Mesothelial cell of epicardium (in vitro differentiated cells): ENCODE measurements at regions not wholly inside any gene's neighbourhood (a gene's known extent, or its start where the extent isn't known, plus 50 kb on each side); places are given as distances from the start of the nearest gene placed in this dataset.
"Not testable (repeated sequence)": the region's sequence is repeated elsewhere in the genome, so short reads cannot be mapped to it uniquely, and the experiment has no call there.

ENCODE experiments used
- DNase-seq, 2 experiments: peaks; one replicate each; pipeline ENCODE4 v3.0.0; 2021; ENCODE audit warnings: low spot score in 2 of 2; ENCODE audit not compliant: unreplicated experiment in 2 of 2
- H3K27ac Mint-ChIP-seq: 2 replicates; pipeline ENCODE4 v1.8.0; 2021; ENCODE audit warnings: mixed read lengths
- H3K27me3 Mint-ChIP-seq: 2 replicates; pipeline ENCODE4 v1.8.0; 2021; ENCODE audit warnings: low read depth, mixed read lengths
- H3K36me3 Mint-ChIP-seq: 2 replicates; pipeline ENCODE4 v1.8.0; 2021; ENCODE audit warnings: mixed read lengths
- H3K4me1 Mint-ChIP-seq: 2 replicates; pipeline ENCODE4 v1.8.0; 2021; ENCODE audit warnings: mixed read lengths
- H3K4me3 Mint-ChIP-seq: 2 replicates; pipeline ENCODE4 v1.8.0; 2021; ENCODE audit warnings: mild to moderate bottlenecking, moderate library complexity, mixed read lengths
- H3K9me3 Mint-ChIP-seq: 2 replicates; pipeline ENCODE4 v1.8.0; 2021; ENCODE audit warnings: mixed read lengths

DNA sequence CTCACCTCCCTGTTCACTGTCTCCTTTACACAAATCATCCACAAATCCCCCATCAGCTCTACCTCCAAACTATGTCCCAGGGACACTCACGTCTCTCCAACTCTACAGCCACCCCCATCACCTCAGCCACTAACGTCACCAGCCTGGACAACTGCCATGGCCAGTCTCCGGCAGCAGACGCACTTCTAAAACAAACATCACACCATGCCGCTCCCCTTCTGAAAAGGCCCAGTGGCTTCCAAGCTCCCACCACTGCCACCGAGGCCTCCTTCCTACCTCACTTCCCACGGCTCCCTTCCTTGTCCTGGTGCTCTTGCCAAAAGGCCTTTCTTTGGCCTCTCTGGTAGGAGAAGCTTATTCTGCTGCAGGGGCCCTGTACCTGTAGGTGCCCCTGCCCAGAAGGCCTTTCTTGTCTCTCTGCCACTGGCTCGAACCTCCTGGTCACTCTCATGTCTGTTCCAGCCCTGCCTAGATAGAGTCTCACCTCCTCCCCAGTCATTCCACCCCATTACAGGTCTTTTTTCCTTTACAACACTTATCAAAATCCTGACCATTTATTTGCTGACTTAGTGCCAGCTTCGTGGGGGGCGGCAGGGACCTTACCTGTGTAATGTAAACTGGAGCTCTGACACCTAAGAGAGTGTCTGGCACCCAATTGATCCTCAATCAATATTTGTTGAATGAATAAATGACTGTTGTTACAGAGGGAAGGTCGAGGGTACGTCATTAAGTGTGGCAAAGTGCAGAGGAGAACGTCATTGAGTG lies 304.2 kb downstream of the GOLGA6L6 start:
- peaks cover 11% of the 10 kb centered on the region for H3K9me3 Mint-ChIP-seq
- H3K27ac Mint-ChIP-seq, H3K4me3 Mint-ChIP-seq, H3K36me3 Mint-ChIP-seq, H3K27me3 Mint-ChIP-seq, H3K4me1 Mint-ChIP-seq, DNase-seq: not testable (repeated sequence)

DNA sequence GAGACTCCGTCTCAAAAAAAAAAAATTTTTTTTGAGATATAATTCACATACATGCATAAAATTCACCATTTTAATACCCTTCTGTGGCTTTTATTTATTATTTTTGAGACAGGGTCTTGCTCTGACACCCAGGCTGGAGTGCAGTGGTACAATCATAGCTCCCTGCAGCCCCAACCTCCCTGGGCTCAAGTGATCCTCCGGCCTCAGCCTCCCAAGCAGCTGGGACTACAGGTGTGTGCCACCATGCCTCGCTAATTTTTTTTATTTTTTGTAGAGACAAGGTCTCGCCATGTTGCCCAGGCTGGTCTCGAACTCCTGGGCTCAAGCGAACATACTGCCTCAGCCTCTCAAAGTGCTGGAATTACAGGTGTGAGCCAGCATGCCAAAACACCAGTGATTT lies 305.9 kb downstream of the GOLGA6L6 start:
- H3K9me3 Mint-ChIP-seq, result peaks cover 11% of the 10 kb centered on the region
- H3K27ac Mint-ChIP-seq, H3K4me1 Mint-ChIP-seq, H3K27me3 Mint-ChIP-seq, H3K36me3 Mint-ChIP-seq, DNase-seq, H3K4me3 Mint-ChIP-seq: not testable (repeated sequence)

DNA sequence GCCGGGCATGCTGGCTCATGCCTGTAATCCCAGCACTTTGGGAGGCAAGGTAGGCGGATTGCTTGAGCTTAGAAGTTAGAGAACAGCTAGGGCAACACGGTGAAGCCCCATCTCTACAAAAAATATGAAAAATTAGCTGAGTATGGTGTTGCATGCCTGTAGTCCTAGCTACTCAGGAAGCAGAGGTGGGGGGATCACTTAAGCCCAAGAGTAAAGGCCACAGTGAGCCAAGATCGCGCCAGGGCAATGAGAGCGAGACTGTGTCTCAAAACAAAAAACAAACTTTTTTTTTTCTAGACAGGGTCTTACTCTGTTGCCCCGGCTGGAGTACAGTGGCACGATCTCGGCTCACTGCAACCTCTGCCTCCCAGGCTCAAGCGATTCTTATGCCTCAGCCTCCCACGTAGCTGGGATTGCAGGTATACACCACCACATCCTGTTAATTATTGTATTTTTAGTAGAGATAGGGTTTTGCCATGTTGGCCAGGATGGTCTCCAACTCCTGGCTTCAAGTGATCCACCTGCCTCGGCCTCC lies 307.5 kb downstream of the GOLGA6L6 start:
- H3K4me1 Mint-ChIP-seq, H3K4me3 Mint-ChIP-seq, DNase-seq, H3K27me3 Mint-ChIP-seq, H3K27ac Mint-ChIP-seq, H3K36me3 Mint-ChIP-seq: not testable (repeated sequence)
- H3K9me3 Mint-ChIP-seq, result peaks cover 20% of the 10 kb centered on the region

DNA sequence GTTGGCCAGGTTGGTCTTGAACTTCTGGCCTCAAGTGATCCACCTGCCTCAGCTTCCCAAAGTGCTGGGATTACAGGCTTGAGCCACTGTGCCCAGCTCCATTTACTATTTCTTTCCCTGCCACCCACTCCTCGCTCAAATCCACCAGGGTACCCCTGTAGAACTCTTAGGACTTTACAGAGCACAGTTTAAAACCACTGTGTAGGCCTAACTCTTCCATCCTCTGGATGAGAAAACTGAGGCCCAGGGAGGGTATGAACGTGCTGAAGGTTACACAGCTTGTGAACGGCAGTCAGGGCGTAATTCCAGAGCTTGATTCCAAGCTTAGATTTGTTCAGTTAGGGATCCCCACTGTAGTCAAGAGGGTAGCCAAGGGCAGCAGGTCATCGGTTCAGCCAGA lies 309.1 kb downstream of the GOLGA6L6 start:
- not testable (repeated sequence) for H3K4me1 Mint-ChIP-seq, H3K4me3 Mint-ChIP-seq, H3K36me3 Mint-ChIP-seq, DNase-seq, H3K27me3 Mint-ChIP-seq, H3K27ac Mint-ChIP-seq
- peaks cover 26% of the 10 kb centered on the region for H3K9me3 Mint-ChIP-seq

DNA sequence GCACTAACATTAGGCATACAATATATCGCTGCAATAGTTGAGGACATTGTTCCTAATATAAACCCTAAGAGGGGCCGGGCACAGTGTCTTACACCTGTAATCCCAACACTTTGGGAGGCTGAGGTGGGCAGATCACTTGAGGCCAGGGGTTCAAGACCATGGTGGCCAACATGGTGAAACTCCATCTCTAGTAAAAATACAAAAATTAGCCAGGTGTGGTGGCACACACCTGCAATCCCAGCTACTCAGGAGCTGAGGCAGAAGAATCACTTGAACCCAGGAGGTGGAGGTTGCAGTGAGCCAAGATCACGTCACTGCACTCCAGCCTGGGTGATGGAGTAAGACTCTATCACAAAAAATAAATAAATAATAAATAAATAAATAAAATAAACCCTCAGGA lies 310.9 kb downstream of the GOLGA6L6 start:
- not testable (repeated sequence) for H3K4me1 Mint-ChIP-seq, H3K27ac Mint-ChIP-seq, H3K36me3 Mint-ChIP-seq, DNase-seq, H3K4me3 Mint-ChIP-seq, H3K27me3 Mint-ChIP-seq
- H3K9me3 Mint-ChIP-seq, result peaks cover 26% of the 10 kb centered on the region

DNA sequence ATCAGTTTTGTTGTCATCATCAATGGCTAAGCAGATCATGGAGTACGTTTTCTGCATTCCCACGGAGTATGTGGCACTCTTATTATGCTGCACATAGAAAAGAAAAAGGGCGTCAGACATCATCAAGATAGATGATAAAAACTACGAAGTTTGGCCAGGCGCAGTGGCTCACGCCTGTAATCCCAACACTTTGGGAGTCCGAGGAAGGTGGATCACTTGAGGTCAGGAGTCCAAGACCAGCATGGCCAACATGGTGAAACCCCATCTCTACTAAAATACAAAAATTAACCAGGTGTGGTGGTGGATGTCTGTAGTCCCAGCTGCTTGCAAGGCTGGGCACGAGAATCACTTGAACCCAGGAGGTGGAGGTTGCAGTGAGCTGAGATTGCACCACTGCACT lies 312.8 kb downstream of the GOLGA6L6 start:
- not testable (repeated sequence) for H3K36me3 Mint-ChIP-seq, H3K27ac Mint-ChIP-seq, H3K4me3 Mint-ChIP-seq, H3K4me1 Mint-ChIP-seq, H3K27me3 Mint-ChIP-seq, DNase-seq
- peaks cover 19% of the 10 kb centered on the region for H3K9me3 Mint-ChIP-seq

DNA sequence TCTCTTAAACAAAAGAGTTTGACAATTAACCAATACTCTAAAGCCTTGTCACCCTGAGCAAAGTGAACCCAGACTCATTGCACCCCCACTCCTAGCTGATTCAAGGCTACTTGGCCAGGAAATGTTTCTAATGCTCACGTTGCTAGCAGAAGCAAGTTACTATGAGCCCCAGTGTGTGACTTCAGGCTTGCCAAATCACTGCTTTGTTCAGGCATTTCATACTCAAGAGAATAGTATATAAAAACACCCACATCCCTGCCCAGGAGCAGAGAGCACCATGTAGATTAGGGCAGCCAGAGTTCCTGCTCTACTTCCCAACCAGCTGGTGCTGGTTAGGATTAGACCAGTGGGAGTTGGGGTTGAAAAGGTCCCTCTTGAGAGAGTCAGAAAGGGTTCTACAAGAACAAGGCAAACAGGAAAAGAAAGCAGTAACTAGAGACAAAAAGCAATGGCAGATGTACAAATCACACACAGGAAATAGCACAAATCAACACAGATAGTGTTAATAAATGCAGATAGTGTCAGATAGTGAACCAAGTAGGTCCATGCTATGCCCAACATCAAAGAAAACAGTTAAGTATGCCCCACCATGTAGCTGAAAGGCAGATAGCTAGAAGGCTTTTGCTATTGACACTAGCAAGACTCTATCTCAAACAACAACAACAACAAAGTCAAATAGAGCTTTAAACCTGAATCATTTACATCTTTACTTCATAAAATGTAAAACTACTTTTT lies 314.3 kb downstream of the GOLGA6L6 start:
- not testable (repeated sequence) for H3K27me3 Mint-ChIP-seq, DNase-seq, H3K4me1 Mint-ChIP-seq, H3K4me3 Mint-ChIP-seq, H3K36me3 Mint-ChIP-seq, H3K27ac Mint-ChIP-seq
- peaks cover 16% of the 10 kb centered on the region for H3K9me3 Mint-ChIP-seq

DNA sequence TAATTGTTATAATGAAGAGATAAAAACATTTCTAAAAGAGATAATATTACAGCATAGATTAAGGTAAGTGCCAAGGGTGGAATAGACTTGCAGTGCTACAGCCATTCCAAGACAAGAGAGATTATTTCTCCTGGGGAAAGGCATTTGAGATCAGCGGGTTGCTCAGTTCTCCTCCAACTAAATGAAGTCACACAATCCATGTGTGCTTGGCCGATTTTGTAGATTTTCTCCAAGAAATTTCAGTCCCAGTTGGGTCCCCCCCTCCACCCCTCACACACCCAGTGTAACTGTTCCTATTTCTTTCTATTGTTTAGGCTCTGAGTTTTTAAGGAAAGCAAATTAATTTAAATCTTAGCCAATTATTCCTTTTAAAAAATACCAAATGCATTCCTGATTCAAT lies 315.1 kb downstream of the GOLGA6L6 start:
- H3K36me3 Mint-ChIP-seq, DNase-seq: not testable (repeated sequence)
- peaks cover 21% of the 10 kb centered on the region for H3K9me3 Mint-ChIP-seq

DNA sequence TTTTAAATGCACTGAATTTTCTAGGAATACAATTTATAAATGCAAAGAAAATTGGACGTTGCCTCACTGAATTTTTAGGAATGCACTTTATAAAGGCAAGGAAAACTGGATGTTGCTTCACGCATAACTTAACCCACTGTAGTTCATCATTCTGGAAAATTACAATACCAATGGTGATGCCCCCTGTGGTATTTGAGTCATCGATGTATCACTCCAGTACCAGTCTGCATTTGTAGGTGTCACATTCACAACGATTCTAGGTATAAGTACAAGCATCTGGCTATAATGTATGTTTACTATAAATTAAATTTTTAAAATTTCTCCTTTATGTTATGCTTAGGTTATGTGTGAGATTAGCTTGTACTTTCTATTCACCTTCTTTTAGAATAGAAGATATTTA lies 320.5 kb downstream of the GOLGA6L6 start:
- H3K9me3 Mint-ChIP-seq, result peaks cover 28% of the 10 kb centered on the region
- H3K4me3 Mint-ChIP-seq, H3K27ac Mint-ChIP-seq, H3K36me3 Mint-ChIP-seq, DNase-seq, H3K27me3 Mint-ChIP-seq, H3K4me1 Mint-ChIP-seq: not testable (repeated sequence)

More for the DNA sequence above, 315.1 kb downstream of the GOLGA6L6 start:
- H3K27me3 Mint-ChIP-seq, H3K4me1 Mint-ChIP-seq, H3K4me3 Mint-ChIP-seq, H3K27ac Mint-ChIP-seq: not testable (repeated sequence)

DNA sequence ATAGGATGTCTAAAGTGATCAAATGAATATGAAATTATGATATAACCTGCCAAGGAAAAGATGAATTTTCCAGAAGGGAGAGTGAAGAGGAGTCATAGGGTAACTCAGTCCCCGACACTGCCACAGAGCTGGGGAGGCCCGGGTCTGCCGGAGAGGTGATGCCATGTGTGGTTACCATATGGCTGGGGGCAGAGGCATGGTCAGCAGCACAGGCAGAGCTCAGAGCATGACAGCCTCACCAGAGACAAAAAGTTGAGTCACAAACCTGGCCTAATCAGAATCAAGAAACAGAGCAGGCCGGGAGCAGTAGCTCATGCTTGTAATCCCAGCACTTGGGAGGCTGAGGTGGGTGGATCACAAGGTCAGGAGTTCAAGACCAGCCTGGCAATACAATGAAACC lies 322.4 kb downstream of the GOLGA6L6 start:
- DNase-seq, H3K4me3 Mint-ChIP-seq, H3K4me1 Mint-ChIP-seq, H3K27me3 Mint-ChIP-seq, H3K36me3 Mint-ChIP-seq, H3K27ac Mint-ChIP-seq: not testable (repeated sequence)
- H3K9me3 Mint-ChIP-seq, result peaks cover 32% of the 10 kb centered on the region

DNA sequence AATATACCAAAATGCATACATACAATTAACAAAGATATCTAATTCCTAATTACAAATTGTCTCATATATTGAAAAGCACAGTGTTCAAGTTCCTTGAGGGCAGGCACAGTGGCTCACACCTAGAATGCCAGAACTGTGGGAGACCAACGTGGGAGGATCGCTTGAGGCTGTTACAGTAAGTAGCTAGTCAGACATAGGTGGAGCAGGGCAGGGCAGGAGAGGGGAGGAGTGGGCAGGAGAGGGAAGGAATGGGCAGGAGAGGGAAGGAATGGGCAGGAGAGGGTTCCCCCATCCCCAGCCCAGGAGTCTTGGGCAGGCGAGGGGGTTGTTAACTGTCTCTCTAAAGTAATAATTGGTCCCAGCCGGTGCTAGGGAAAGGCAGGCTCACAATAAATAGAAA lies 325.9 kb downstream of the GOLGA6L6 start:
- H3K36me3 Mint-ChIP-seq, H3K4me1 Mint-ChIP-seq, DNase-seq, H3K27me3 Mint-ChIP-seq, H3K27ac Mint-ChIP-seq, H3K4me3 Mint-ChIP-seq: not testable (repeated sequence)
- H3K9me3 Mint-ChIP-seq, result peaks cover 23% of the 10 kb centered on the region

DNA sequence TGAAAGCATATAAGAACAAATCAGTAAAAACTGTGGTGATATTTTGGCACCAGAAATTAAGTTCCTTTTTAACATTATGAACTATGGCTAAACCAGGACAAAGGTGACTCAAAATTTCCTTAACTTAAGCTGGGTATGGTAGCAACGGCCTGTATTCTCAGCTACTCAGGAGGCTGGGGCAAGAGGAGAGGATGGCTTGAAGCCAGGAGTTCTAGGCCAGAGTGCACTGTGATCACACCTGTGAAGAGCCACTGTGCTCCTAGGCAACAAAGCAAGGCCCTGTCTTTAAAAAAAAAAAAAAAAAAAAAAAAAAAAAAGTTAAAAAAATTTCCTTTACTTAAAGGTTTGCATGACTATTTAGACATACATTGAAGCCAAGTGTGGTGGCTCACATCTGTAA lies 327.5 kb downstream of the GOLGA6L6 start:
- not testable (repeated sequence) for H3K27ac Mint-ChIP-seq, H3K4me1 Mint-ChIP-seq, H3K4me3 Mint-ChIP-seq, H3K36me3 Mint-ChIP-seq, DNase-seq, H3K27me3 Mint-ChIP-seq
- peaks cover 27% of the 10 kb centered on the region for H3K9me3 Mint-ChIP-seq

DNA sequence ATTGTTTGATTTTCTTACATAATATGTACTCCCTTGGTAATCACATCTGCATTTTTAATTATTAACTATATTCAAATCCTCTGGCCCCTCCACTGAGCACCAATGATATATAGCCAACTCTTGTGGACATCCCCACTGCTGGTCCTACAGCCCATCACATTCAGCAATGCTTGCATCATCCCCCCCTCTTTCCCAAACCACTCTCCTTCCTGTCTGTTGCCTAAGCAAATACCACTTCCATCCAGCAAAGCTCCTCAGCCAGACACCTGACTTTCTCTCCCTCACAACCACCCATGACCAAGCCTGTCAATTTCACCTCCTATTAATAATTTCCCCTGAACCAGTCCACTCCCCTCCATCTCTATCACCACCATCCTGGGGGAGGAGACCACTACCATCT lies 330.1 kb downstream of the GOLGA6L6 start:
- not testable (repeated sequence) for H3K4me3 Mint-ChIP-seq, H3K36me3 Mint-ChIP-seq

DNA sequence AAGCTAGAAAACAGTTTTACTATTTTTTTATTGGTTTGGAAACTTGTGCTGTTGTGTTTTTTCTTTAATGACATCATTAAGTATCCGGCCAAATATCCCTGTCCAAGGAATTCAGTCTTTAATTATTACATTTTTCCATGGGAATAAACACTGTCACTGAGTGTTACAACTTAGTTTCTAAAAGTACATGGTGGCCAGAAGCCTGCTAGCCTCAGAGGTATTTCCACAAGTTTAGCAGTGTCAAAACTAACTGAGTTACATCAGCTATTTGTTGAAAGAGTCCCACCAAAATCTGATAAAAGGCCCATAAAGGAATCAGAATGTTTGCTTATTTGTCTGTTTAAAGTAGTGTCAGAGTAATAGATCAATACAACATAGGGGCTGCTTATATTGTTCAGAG lies 331.6 kb downstream of the GOLGA6L6 start:
- not testable (repeated sequence) for DNase-seq, H3K36me3 Mint-ChIP-seq, H3K4me3 Mint-ChIP-seq, H3K4me1 Mint-ChIP-seq, H3K27me3 Mint-ChIP-seq, H3K27ac Mint-ChIP-seq
- H3K9me3 Mint-ChIP-seq, result peaks cover 30% of the 10 kb centered on the region

More for the DNA sequence above, 330.1 kb downstream of the GOLGA6L6 start:
- H3K27me3 Mint-ChIP-seq, H3K4me1 Mint-ChIP-seq, DNase-seq, H3K27ac Mint-ChIP-seq: not testable (repeated sequence)
- H3K9me3 Mint-ChIP-seq, result peaks cover 32% of the 10 kb centered on the region
